HG03442 (cell line): ENCODE measurements at regions not wholly inside any gene's neighbourhood (a gene's known extent, or its start where the extent isn't known, plus 50 kb on each side); places are given as distances from the start of the nearest gene placed in this dataset.

Source experiments
- ATAC-seq: cut with Tn5 transposase; IDR thresholded peaks from one replicate; pipeline ENCODE4 v1.9.1; 2021; ENCODE audit warnings: mild to moderate bottlenecking, moderate library complexity; ENCODE audit not compliant: unreplicated experiment

GRCh38 chrX:45261005-45261404, 60.3 kb upstream of the DIPK2B start:
- no peak for ATAC-seq

GRCh38 chrX:45258731-45259402, 58.2 kb upstream of the DIPK2B start:
- no peak for ATAC-seq
